C4-2B (cell line): ENCODE measurements at regions not wholly inside any gene's neighbourhood (a gene's known extent, or its start where the extent isn't known, plus 50 kb on each side); places are given as distances from the start of the nearest gene placed in this dataset.
A peak's percentile ranks its signal among the peaks of the same experiment; 100 is the strongest.

ENCODE experiments used
- H3K27ac ChIP-seq: fragments of 450-650 bp; 2 replicates; pipeline ENCODE4 v1.5.1; 2017
- ZFX ChIP-seq: fragments of 450-650 bp; IDR thresholded peaks from 2 replicates; pipeline ENCODE4 v1.6.1; 2017
- TF ChIP-seq, protein P1 (sequence below): fragments of 450-650 bp; conservative IDR thresholded peaks from 2 replicates; pipeline ENCODE4 v1.5.1; 2017; ENCODE audit warnings: mild to moderate bottlenecking

DNA sequence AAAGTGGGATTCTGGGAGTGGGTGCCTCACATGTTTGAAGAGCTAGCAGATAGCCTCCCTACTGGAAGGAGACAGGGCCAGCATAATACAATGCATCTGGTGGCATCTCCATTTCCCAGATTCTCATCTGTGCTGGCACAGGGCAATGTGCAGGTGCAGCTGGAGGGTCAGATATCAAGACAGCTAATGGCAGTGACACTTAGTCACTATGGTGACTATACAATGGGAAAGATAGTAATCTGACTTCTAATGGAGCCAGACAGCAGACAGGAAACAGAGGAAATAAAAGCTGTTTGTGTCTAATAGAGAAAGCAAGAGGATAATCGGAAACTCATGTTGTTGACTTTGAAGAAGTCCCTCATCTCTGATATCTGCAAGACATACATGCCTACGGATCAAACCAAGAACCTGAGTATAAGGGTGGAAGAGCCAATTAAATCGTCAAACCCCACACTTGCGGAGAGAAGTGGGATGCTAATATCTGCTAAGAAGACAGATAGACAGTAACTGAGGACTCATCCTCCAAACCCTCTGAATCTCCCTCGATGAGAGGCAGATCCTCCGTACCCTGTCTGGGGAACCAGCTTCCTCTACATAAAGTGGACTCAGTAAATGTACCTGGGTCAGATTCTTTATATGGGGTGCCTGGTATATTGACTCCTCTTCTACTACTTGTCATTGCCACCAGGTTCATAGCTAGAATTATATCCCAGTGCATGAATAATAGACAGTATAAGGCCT is 692.7 kb downstream of the SOCS6 start:
- H3K27ac ChIP-seq, result no peak overlapping the region
- no peak for TF ChIP-seq ZFX
- TF ChIP-seq, protein P1, sequence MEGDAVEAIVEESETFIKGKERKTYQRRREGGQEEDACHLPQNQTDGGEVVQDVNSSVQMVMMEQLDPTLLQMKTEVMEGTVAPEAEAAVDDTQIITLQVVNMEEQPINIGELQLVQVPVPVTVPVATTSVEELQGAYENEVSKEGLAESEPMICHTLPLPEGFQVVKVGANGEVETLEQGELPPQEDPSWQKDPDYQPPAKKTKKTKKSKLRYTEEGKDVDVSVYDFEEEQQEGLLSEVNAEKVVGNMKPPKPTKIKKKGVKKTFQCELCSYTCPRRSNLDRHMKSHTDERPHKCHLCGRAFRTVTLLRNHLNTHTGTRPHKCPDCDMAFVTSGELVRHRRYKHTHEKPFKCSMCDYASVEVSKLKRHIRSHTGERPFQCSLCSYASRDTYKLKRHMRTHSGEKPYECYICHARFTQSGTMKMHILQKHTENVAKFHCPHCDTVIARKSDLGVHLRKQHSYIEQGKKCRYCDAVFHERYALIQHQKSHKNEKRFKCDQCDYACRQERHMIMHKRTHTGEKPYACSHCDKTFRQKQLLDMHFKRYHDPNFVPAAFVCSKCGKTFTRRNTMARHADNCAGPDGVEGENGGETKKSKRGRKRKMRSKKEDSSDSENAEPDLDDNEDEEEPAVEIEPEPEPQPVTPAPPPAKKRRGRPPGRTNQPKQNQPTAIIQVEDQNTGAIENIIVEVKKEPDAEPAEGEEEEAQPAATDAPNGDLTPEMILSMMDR, result no peak

DNA sequence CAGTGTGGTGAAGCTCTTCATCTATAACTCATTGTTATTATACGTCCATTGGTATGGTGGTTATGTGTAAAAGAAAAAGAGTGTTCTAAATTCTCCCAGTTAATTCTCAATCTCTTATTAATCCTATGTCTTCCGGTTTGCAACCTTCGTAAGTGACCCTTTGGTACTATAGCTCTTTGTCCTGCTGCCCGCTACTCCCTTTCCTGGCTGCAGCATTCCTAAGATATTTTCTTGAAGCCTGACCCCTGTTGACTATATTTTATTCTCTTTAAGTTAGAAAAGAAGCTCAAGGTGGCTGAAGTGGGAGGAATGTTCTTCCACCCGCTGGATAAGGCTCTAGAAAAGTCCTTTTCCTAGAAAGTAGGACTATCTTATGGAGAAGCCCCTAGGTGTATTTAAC is 684.8 kb downstream of the SOCS6 start:
- no peak for TF ChIP-seq ZFX
- TF ChIP-seq, protein P1, result no peak
- no peak overlapping the region for H3K27ac ChIP-seq

DNA sequence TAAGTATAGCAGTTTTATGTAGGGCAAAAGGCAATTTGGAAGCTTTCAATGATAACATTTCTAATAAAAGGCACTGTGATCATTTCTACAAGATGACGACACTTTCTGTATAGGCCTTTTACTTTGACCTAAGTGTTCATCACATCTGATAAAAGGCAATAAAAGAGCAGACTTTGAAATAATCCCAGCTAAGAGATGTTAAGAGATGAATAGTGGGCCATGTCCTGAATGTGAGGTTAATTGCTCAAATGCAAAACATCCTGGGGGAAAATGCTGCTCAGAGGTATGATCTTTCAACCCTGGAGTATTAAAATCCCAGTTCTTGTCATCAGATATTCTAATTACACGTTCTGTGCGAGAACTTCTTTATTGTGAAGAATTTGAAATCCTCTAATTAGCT is 677.6 kb downstream of the SOCS6 start:
- no peak overlapping the region for H3K27ac ChIP-seq

GRCh38 chr18:70961939-70962338 is 673.1 kb downstream of the SOCS6 start:
- TF ChIP-seq ZFX, result no peak
- TF ChIP-seq, protein P1, result no peak
- no peak overlapping the region for H3K27ac ChIP-seq

More for the DNA sequence above, 677.6 kb downstream of the SOCS6 start:
- no peak for TF ChIP-seq ZFX
- TF ChIP-seq, protein P1, result no peak

DNA sequence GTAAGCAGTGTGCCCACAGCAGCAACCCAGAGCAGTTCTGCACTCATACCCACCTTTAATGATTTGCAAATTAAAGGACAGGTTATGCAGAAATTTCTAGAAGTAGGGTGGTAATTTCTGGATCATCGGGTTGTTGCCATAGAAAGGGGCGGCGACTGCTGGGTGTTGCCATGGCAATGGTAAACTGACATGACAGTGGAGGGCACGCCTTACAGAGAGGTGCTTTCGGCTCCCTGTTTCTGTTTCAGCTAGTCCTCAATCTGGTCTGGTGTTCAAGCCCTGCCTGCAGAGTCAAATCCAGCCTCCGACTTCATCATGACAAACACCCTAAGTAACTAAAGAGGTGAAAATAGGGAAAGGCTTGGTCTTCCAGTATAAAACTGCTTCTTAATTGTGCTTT is 667.7 kb downstream of the SOCS6 start:
- no peak overlapping the region for H3K27ac ChIP-seq
- no peak for TF ChIP-seq ZFX
- TF ChIP-seq, protein P1, result no peak

DNA sequence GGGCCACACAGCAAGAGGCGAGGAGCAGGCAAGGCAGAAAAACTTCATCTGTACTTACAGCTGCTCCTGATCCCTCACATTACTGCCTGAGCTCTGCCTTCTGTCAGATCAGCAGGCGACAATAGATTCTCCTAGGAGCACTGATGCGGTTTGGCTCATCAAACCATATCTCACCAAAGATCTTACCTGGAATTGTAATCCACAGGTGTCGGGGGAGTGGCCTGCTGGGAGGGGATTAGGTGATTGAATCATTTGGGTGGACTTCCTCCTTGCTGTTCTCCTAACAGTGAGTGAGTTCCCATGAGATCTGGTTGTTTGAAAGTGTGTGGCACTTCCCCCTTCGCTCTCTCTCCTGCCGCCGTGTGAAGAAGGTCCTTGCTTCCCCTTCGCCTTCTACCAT is 647.3 kb downstream of the SOCS6 start:
- H3K27ac ChIP-seq, result no peak overlapping the region
- no peak for TF ChIP-seq ZFX
- TF ChIP-seq, protein P1, result no peak

GRCh38 chr18:70931942-70932814 is 643.3 kb downstream of the SOCS6 start:
- TF ChIP-seq, protein P1, result peak; percentile 74
- TF ChIP-seq ZFX, result no peak

More at GRCh38 chr18:70931942-70932814, 643.3 kb downstream of the SOCS6 start:
- no peak overlapping the region for H3K27ac ChIP-seq
